ENCODE measurements at regions not wholly inside any gene's neighbourhood (a gene's known extent, or its start where the extent isn't known, plus 50 kb on each side); places are given as distances from the start of the nearest gene placed in this dataset.
"Not testable (repeated sequence)": the region's sequence is repeated elsewhere in the genome, so short reads cannot be mapped to it uniquely, and the experiment has no call there.

- no peak for DNase-seq
Observed at GRCh38 chr7:109318136-109318535, 748.5 kb downstream of the DNAJB9 start.

- DNase-seq = no peak
Observed at GRCh38 chr7:109322833-109323232, 753.2 kb downstream of the DNAJB9 start.

GRCh38 chr7:109331423-109331822 lies 761.7 kb downstream of the DNAJB9 start:
- DNase-seq = no peak

- DNase-seq = no peak
Observed at GRCh38 chr7:109335951-109336350, 766.3 kb downstream of the DNAJB9 start.

- DNase-seq = no peak
Observed at GRCh38 chr7:109336531-109336930, 766.9 kb downstream of the DNAJB9 start.

GRCh38 chr7:109343678-109344077 lies 774.0 kb downstream of the DNAJB9 start:
- no peak for DNase-seq

GRCh38 chr7:109351493-109351892 lies 781.8 kb downstream of the DNAJB9 start:
- DNase-seq = no peak

- no peak for DNase-seq
Observed at GRCh38 chr7:109354000-109354399, 784.3 kb downstream of the DNAJB9 start.

GRCh38 chr7:109354552-109354951 lies 784.9 kb downstream of the DNAJB9 start:
- DNase-seq = no peak

- DNase-seq = no peak
Observed at GRCh38 chr7:109375823-109376222, 806.1 kb downstream of the DNAJB9 start.

GRCh38 chr7:109376576-109376975 lies 806.9 kb downstream of the DNAJB9 start:
- no peak for DNase-seq

- no peak for DNase-seq
Observed at GRCh38 chr7:109377076-109377884, 807.6 kb downstream of the DNAJB9 start.

GRCh38 chr7:109386959-109387358 lies 817.3 kb downstream of the DNAJB9 start:
- DNase-seq = no peak

GRCh38 chr7:109387530-109387929 lies 817.9 kb downstream of the DNAJB9 start:
- no peak for DNase-seq

- DNase-seq = no peak
Observed at GRCh38 chr7:109391240-109391639, 821.6 kb downstream of the DNAJB9 start.

GRCh38 chr7:109402107-109402506 lies 832.4 kb downstream of the DNAJB9 start:
- DNase-seq = no peak

- DNase-seq = no peak
Observed at GRCh38 chr7:109407756-109408155, 838.1 kb downstream of the DNAJB9 start.

GRCh38 chr7:109437957-109438356 lies 868.3 kb downstream of the DNAJB9 start:
- no peak for DNase-seq

- no peak for DNase-seq
Observed at GRCh38 chr7:109449760-109450159, 880.1 kb downstream of the DNAJB9 start.

GRCh38 chr7:109456116-109456515 lies 886.4 kb downstream of the DNAJB9 start:
- DNase-seq = no peak

- DNase-seq = no peak
Observed at GRCh38 chr7:109460296-109460695, 890.6 kb downstream of the DNAJB9 start.

GRCh38 chr7:109462171-109462570 lies 892.5 kb downstream of the DNAJB9 start:
- no peak for DNase-seq

GRCh38 chr7:109467729-109468128 lies 898.1 kb downstream of the DNAJB9 start:
- DNase-seq = not testable (repeated sequence)

GRCh38 chr7:109473172-109473571 lies 903.5 kb downstream of the DNAJB9 start:
- DNase-seq = no peak

GRCh38 chr7:109476409-109476808 lies 906.7 kb downstream of the DNAJB9 start:
- no peak for DNase-seq

All from right kidney (tissue), 1 donor.